HCT116 (cell line): ENCODE measurements at regions not wholly inside any gene's neighbourhood (a gene's known extent, or its start where the extent isn't known, plus 50 kb on each side); places are given as distances from the start of the nearest gene placed in this dataset.

Source experiments
- POLR2AphosphoS5 ChIP-seq: IDR thresholded peaks from 2 replicates; pipeline ENCODE4 v1.6.1; 2011; ENCODE audit warnings: mild to moderate bottlenecking, low read depth, low read length, moderate library complexity
- SP1 ChIP-seq: IDR thresholded peaks from 2 replicates; pipeline ENCODE4 v1.6.1; 2012; ENCODE audit warnings: low read depth

DNA sequence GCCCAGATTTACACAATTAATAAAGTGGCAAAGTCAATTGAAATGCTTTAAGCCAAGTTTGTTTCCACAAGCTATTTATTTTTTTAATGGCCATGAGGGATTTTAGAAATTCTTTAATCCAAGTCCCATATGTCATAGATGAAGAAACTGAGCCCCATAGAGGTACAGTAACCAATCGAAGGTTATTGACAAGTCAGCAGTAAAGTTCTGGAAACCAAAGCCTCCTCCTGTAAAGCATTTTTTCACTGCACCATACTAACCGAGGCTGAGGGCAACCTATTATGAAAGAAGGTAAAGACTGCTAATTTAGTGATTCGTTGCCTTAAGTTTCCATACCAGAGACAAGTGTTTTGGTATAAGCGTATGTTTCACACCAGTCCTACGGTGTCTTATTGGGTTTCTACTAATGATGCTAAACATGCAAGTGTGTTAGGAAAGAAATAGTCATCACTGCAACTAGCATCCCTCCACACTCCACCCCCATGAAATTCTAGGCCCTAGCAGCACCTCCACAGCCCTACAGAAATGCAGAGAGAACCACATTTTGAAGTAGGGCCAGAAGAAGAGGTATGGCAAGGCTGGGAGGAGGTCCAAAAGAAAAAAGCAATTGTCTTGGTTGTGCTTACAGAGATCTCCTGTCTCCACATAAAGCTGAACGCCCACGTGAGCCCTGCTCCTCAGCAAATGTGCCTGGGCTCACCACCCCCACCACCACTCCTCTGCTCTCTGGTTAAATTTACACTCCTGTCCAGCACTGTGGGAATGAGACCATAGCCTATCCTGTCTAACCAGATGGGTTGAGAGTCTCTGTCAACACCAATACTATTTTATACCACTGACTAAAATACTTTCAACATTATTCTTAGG, 271.1 kb upstream of the G2E3 start:
- TF ChIP-seq POLR2AphosphoS5 (no peak), SP1 (no peak)
